SK-MEL-5 (cell line): ENCODE measurements at regions not wholly inside any gene's neighbourhood (a gene's known extent, or its start where the extent isn't known, plus 50 kb on each side); places are given as distances from the start of the nearest gene placed in this dataset.
"Not testable (repeated sequence)": the region's sequence is repeated elsewhere in the genome, so short reads cannot be mapped to it uniquely, and the experiment has no call there.

Source experiments
- DNase-seq: peaks from one replicate; pipeline ENCODE4 v3.0.0-alpha.2; 2016; ENCODE audit warnings: low read depth, low spot score
- in situ Hi-C: cut with HindIII; loops from 2 replicates; pipeline ENCODE4 v1.10.0; 2016; ENCODE audit warnings: low sequenced_read_pairs, high pct_unique_total_duplicates, low pct_unique_long_range_greater_than_20kb

DNA sequence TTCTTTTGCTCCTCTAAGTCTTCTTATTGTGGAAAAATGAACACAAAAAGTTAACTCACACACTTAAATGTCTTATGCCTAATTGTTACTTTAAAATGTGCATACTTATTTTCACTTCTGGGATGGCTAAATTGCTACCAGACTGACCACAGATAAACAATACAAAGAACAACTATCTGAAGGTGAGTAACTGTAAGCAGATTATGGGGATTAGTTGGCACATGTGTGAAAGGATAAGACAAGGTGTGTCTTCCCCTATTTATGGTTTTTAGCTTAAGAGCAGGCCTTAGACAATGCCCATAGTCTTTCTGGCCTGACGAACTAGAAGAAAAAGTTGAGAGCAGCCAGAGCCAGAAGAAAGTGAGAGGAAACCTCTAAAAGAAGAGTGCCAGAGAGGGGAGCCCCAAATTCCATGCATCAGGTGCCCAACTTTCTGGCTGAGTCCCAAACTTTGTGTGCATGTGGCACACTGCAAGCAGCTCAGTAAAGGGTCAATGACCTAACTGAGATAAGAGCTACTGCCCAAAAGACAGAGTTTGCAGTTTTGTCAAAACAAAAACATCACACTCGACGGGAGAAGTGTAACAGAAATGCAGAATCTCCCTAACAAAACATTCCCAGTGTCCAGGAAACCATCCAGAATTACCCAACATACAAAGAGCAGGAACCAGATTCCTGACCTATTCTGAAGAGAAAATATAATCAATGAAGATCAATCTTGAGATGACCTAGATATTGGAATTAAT, 375.4 kb downstream of the KCNRG start:
- no peak for DNase-seq
- in situ Hi-C loops, result no loop called here

DNA sequence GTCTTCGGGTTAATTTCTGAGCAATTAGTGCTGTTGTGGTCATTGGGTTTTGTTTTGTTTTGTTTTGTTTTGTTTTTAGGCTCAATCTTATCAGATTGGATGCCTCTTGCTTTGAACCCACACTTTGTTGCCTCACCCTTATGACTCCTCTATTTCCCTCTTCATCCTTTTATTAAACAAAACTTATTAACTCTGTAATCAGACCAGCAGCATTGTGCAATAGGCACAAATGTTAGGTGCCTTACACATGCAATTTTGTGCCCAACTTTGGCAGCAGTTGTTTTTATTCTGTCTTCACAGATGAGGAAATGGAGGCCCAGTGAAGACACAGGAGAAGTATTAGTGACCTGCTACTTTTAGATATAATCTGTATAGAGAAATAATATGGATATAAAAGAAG, 377.7 kb downstream of the KCNRG start:
- in situ Hi-C loops, result no loop called here
- DNase-seq, result no peak

DNA sequence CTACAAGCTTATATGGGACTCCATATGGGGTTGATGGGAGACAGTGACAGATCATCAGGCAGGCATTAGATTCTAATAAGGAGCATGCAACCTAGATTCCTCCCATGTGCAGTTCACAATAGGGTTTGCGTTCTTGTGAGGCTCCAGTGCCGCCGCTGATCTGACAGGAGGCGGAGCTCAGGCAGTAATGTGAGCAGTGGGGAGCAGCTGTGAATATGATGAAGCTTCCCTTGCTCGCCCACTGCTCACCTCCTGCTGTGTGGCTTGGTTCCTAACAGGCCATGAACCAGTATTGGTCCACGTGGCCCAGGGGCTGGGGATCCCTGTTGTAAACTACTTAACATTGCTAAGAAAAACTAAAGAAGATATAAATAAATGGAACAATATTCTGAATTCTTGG, 378.4 kb downstream of the KCNRG start:
- DNase-seq, result no peak
- in situ Hi-C loops, result no loop called here

DNA sequence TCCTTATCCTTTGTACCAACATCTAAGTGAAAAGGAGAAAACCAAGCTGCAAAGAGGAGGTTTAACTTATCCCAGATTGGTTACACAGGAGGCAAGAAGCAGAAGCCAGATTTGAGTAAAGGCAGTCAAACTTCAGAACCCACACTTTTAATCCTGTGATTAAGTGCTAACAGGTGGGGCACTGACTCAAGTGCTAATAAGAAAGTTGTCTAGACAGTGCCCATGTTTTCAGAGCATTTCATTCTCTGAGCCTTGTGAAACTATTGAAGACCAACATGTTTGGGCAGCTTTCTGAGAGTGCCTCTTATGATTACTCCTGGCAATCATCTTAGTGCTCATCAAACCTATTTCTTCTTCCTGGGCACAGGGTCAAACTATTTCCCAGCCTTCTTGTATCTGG, 380.8 kb downstream of the KCNRG start:
- in situ Hi-C loops, result no loop called here
- no peak for DNase-seq

DNA sequence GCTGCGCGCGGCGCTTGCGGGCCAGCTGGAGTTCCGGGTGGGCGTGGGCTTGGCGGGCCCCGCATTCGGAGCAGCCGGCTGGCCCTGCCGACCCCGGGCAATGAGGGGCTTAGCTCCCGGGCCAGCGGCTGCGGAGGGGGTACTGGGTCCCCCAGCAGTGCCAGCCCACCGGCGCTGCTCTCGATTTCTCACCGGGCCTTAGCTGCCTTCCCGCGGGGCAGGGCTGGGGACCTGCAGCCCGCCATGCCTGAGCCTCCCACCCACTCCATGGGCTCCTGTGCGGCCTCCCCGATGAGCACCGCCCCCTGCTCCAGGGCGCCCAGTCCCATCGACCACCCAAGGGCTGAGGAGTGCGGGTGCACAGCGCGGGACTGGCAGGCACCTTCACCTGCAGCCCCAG, 381.4 kb downstream of the KCNRG start:
- DNase-seq, in situ Hi-C loops: not testable (repeated sequence)

DNA sequence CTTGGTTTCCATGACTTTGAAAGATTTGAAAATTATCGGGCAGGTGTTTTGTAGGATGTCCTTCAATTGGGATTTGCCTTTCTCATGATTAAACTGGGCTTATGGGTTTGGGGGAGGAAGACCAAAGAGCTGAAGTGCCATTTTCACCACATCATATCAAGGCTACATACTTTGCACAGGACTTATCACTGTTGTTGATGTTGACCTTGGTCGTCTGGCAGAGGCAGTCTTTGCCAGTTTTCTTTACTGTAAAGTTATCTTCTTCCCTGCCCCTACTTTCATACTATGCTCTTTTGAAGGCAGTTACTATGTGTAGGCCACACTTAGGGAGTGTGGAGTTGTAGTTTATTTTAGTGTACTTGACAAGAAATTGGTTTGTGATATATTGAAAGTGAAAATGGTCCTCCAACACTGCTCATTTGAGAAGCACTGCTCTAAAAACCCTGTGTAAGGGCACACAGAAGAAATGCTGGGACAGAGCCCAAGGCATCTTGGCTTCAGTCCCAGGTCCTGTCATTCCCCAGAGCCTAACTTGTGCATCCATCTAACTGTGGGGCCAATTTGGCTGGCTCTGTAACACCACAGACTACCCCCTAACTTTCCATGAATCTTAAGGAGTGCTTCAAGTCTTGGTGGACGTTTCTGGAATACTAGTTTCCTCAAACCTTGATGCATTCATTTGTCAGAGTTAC, 384.9 kb downstream of the KCNRG start:
- in situ Hi-C loops, result no loop called here
- peak; percentile 46 for DNase-seq

DNA sequence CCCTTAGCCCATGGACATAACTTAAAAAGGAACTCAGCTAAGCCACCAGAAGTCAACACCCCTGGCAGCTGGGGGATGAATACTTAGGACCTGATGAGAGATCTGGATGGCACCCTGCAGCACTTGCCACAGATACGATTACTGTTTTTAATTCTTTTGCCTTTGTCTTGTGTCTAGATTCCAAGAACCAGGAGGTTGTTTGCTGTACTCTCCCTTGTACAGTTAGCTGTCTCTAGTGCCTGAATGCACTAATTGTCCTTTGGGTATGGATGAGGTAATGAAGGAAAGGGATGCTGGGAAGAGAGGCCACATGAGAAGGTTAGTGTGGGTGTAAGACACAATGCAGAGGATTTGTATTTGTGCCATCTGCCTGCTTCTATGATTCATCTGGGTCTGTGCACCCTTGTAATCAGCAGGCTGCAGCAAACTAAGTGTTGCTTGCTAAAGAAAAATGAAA, 385.8 kb downstream of the KCNRG start:
- DNase-seq, result peak; percentile 95
- in situ Hi-C loops, result no loop called here

DNA sequence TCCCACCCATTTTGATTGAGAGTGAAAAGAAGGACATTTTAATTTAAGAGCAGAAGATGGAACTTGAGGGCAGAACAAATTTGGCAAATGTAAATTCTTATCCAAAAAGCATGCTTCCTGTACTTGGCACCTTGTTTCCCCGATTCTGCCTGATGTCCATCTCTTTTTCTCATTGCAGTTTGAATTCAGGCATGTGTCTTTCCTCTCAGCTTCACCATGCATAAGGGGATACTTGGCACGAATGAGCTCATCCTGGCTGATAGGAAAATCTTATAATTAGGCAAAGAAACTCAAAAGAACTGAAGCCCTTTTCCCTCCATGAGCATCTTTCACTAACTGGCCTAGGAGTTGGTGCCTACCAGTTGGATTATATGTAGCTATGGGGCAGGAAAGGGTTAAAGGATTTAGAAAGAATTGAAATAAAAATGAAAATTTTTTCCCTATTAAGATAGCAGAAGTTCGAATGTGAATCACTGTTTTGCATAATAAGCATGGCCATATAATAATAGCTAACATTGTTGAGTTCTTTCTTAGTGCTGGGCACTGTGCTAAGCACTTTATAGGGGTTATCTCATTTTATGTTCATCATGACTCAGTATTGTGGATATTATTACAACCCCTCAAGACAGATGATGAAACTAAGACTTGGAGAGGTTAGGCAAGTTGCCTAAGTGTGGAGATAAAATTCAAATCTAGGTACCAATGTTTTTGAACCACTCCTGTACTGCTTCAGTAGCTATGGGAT, 386.6 kb downstream of the KCNRG start:
- in situ Hi-C loops, result no loop called here
- no peak for DNase-seq

DNA sequence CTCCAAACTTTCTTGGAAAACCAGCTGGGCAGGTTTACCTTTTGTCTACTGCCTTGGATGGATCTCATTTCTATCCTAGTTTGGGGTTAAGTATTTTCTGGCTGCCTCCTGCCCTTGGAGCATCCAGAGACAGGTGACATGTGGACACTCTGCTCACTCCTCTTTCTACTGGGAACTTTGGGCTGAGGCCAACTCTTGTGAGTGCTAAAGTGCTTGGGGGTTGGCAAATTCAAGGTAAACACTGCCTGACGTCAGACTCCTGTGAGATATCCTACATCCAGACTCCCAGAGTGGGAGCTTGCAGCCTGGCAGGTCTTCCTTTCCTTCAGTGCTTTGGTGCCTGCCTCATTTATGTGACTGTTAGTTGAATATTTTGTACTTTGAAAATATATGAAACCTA, 388.1 kb downstream of the KCNRG start:
- no peak for DNase-seq
- in situ Hi-C loops, result no loop called here

DNA sequence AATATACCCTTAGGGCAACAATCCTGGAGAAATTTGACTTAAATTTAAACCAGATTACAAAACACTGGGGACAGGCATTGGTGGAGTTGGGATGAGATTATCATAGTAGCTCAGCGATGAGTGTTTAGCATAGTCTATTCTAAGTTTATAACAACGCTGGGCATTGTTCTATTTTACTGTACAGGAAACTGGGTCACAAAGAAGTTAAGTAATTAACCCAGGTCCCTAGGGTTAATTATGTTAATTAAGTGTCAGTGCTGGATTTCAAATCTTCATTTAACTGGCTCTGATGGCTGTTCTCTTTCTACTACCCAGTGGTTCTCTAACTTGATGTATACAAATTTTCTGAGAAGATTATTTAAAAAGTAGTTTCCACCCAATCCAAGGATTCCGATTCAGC, 388.9 kb downstream of the KCNRG start:
- in situ Hi-C loops, result no loop called here

DNA sequence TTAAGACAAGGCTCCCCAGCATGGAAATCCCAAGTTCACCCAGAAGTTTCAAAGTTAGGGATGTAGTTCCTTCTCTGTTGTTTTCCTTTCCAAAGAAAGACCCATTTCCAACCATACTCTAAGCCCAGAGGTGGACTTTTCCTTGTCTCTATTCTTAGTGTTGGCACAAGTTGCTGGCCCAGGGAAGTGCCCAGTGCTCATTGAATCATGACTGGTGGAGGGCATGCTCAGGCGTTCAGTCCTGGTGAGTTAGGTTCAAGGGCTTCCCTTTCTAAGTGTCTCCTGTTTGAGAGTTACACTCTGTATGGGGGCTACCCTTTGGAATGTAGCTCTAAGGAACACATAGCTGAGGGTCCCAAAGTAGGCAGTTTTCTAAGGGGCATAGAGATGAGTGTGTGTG, 389.5 kb downstream of the KCNRG start:
- in situ Hi-C loops, result no loop called here
- no peak for DNase-seq

More for the DNA sequence above, 388.9 kb downstream of the KCNRG start:
- DNase-seq, result no peak

DNA sequence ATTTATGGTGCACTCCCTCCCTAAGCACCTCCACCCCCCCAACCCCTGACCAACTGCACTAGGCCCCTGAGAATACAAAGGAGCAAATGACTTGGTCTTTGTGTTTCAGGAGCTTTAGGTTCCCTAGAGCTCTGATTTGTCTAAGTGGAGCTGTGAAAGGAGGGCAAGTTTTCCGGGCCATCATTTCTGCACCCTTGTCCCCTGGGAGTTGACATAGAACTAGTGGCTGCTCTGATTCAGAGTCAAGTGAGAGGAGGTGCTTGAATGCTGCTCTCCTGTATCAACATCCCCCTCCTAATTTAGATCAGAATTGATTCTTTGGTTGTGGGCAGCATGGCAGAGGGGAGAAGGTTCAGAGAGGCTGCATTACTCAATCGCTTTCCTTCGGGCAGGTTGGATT, 391.6 kb downstream of the KCNRG start:
- DNase-seq, result no peak
- in situ Hi-C loops, result no loop called here

DNA sequence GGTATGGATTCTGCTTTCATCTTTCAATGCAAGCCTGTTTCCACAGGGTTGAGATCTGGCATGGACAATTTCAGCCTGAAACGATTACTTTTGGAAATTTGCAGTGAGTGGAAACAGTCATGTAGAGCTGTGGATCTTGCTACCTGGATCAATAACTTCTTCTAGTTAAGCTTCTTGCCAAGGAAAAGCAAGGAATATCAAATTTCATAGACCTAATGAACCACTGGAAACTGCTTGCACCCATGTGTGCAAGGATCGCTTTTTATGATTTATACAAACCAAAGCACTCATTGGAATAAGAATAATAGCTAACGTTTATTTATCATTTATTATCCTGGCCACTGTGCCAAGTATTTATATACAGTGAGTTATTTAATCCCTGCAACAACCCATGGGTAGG, 392.8 kb downstream of the KCNRG start:
- DNase-seq, result no peak
- in situ Hi-C loops, result no loop called here

DNA sequence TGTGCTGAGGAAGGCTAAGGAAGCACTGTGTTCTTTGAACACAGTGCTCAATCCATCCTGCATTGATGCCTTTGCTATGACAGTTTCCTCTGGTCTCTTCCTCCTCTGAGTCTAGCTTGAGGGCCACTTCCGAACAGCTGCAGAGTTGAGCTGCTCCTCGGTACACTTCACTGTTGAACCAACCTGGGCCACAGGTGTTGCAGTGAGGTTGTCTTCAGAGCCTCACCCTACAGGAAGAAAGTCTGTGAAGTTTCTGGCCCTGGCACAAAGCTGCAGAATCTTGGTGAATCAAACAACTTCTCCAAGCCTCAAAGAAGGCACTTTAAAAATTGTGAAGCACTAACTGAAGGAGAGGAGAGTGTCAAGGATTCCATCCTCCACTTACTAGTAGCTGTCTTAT, 394.0 kb downstream of the KCNRG start:
- in situ Hi-C loops, result no loop called here
- no peak for DNase-seq

DNA sequence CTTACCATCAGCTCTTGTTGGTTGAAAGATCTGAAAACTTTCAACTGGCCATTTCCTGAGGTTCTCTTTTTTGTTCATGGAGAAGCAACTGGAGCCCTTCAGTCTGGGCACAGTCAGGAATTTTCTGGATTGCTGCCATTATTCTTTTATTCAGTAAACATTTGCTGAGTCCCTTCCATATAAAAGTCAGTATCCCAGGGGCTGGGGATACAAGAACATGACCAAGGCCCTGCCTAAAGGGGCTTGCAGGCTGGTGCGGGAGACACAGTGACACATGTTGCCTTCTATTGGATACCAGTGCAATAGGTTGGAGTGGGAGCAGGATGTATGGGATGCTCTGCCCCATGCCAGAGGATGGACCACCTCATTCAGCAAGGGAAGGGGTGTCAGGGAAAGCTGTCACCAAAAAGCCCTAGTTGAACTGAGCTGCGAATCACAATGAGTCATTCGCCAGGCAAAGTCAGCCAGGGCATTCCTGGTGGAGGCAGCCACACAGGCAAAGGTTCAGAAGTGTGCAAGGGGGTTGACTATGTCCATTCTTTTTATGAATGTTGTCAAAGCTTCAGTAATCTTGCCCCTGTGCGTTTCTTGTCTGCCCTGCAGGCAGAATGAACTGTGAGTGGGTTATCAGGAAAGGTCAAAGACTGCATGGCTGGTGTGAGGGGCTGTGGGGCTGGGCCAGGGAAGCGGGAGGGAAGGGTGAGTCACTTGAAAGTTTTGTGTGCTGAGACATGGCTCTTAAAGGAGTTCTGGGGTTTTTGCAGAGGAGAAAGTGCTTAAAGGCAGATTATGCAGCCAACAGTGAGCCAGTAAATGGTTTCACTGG, 395.9 kb downstream of the KCNRG start:
- DNase-seq, result peak; percentile 63
- in situ Hi-C loops, result no loop called here

DNA sequence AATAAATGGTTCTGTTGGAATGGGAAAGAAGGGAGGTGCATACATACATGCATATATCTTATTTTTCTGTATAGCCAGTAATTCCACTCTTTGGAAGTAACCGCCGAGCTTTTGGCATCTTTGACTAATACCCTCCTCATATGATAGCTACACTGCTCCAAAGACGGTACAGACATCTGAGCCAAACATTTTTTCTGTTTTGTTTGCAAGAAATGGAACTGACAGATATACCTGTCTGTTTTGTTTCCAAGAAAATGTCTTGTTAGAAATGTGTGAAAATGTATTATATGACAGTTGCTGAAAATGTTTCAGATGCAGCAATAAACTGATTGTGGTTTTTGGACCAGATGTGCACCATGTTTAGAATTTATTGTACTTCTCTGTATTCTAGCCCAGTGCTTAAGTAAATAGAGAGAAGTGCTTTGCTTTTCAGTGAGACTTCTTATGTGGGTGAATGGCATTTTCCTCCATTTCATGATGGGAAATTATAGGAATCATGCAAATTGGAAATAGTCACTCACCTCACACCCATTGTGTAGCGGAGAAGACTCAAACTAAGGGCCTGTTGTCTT, 396.9 kb downstream of the KCNRG start:
- DNase-seq, result no peak
- in situ Hi-C loops, result no loop called here

DNA sequence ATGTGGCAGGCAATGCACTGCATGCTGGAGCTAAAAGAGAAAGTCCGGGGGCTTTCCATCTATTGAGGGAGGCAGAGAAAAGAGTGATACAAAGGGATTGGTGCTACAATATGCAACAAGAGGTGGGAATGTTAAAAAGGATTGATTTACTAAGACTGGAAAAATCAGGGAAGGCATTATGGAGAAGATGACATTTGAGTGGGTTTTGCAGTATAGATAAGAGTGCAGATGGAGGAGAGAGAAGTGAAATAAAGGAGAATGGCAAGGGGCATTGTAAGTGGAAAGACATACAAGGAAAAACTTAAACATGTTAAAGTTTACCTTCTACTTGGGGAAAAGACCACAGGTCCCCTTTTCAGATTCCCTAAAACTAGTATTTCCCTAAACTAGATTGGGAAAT, 399.4 kb downstream of the KCNRG start:
- DNase-seq, result no peak
- in situ Hi-C loops, result no loop called here

DNA sequence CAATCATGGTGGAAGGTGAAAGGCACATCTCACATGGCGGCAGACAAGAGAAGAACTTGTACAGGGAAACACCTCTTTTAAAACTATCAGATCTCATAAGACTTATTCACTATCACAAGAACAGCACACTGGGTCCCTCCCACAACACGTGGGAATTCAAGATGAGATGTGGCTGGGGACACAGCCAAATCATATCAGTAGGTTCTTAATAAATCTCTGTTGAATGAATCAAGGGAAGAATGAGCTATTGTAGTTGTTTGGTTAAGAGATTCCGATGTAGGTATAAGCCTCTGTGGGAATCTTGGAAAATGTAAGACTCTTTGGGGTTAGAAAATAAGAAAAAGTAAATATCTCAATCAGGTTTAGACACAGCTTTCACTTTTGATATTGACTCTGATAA, 400.2 kb downstream of the KCNRG start:
- in situ Hi-C loops, result no loop called here

More for the DNA sequence above, 400.2 kb downstream of the KCNRG start:
- DNase-seq, result peak; percentile 65
